HG03558 (cell line): ENCODE measurements at regions not wholly inside any gene's neighbourhood (a gene's known extent, or its start where the extent isn't known, plus 50 kb on each side); places are given as distances from the start of the nearest gene placed in this dataset.

Experiments
- ATAC-seq: cut with Tn5 transposase; IDR thresholded peaks from one replicate; pipeline ENCODE4 v1.9.1; 2021; ENCODE audit warnings: moderate number of reproducible peaks; ENCODE audit not compliant: unreplicated experiment; ENCODE audit errors: extremely low read depth

DNA sequence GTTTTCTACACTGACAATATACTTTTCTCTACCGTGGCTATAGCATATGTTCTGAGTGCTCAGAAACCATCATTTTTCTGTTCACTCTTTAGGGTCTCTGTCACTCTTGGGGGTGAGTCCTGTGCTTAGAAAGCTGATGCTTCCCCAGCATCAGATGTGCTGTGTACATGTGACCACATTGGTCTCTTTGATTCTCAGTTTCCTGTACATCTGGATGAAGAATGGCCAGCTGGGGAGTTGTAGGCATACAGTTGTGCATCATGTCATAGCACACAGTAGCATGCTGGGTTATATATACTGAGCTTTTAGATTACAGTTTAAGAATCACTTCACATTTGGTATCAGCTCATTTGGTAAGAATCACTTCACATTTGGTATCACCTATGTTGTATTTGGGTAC lies 238.6 kb upstream of the PREP start:
- no peak for ATAC-seq

DNA sequence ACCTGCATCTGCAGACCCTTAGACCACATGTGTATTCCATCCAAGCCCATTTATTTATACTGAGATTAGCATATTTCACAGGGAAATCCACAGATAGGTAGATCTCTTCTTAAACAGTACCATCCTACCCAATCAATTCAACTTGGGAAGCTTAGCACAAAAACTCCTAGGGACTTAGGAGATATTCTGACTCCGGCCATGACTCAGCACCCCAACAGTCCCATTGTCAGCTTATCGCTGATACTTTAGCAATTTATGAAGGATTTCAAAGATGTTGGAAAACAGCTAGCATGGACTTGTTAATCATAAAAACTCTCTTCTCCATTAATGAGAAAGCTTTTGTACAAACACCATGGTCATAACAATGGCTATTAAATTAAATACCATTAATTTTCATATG lies 236.2 kb upstream of the PREP start:
- no peak for ATAC-seq

DNA sequence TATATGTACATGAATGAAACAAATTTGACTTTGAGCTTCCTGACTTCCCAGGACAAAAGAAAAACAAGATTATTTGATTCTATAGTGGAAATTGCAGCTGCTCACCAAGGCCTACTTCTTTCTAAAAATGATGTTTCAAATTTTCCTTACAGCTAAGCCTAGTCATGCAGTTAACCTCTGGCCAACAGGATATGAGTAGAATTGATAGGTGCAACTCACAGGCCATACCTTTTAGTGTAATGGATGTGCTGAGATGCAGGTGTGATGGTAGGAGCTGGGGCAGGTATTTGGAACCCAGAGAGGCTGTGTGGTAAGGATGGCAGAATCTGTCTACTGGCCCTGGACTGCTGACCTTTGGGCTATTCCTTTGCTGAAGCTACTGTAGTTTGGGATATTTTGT lies 230.9 kb upstream of the PREP start:
- ATAC-seq: no peak

GRCh38 chr6:105628156-105628860 lies 225.4 kb upstream of the PREP start:
- no peak for ATAC-seq

DNA sequence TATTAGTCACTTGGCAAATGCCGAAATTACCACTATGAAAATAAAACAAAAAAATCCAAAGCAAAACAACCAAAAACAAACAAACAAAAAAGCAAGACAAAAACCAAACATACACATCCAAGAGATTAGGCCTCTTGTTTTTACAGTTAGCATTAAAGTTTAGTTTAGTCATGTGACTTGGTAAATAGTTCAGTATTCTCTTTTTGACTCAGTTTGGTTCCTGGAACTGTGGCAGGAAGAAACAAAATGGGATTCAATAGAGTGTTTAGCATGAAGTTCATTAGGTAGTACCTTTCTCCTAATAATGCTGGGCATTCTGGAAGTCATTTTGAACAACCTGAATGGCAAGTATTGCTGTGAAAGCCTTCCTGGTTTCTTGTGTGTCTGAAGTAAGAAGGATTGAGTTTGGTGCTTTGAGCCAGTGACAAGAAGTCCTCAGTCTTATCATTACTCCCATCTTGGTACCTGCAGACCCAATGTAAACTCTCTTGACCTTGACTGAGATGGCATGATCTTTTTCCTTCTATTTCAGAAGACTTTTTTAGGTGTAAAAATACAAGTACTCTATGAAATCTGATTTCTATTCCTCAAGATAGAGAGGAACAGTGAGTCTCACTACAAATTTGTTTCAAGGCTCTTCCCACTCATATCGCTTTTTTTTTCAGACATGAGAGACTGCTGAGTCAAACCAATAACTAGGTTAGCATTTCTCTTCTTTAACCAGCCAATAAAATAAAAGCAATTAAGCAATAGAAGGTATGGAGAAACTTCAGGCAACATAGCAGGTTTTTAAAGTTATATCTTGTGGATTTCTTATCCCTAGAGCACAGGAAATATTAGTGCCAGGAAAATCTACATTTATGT lies 223.6 kb upstream of the PREP start:
- ATAC-seq: no peak

DNA sequence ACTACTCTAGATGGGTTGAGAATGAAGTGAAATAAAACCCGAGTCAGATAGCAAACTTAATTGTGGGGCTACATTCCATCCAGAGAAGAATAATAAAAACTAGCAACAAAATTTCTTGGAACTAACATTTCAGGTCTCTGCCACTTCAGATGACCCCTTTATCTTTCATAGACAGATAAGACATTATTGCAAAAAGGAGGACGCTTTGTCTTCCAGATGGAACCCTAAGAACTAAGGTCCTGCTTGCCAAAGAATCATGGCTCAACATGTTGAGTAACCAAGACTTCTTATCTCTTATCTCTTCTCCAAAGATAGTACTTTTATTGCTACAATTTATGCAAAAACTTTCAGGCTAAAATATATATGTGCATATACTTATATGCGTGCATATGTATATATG lies 221.1 kb upstream of the PREP start:
- ATAC-seq: no peak

DNA sequence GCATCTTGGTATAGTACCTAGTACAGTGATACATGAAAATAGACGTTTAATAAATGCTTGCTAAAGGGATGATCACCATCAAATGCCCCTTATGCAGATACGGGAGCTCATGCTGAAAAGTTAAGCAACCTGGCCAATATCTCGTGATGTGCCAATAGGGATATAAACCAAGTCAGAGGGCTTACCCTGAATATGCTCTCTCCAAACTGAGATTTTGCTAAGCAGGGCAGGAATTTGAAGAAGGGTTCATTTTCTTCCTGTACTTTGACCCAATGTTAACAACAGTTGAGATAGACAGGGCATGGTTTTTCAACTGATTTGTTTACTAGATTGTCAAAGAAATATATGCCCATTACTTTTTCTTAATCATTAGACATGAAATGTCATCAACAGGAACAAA lies 219.3 kb upstream of the PREP start:
- ATAC-seq: no peak

DNA sequence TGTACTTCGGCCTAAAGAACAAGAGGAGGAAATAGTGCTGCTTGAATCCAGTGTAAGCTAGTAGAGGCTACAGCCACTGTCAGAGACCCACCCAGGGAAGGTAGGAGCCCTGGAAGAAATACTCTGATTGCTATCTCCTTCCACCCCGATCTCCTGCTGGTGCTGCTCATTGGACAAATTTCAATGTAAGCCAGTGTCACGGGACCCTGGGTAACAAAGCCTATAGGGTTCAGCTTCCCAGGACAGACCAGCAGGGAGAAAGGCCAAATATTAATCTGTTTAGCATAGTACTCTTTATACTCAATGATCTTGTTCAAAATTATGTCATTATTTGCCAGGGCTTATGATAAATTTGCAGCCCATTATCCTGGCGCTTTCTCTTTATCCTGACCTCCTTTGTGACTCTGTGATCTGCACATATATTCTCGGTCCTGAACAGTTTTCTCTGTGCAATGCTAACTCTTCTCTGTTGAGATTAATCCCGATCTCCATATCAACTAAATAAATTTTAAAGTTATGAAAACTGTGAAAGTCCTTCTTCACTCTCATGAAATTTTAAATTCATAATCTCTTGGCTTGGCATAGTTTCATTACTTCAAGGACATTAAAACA lies 218.8 kb upstream of the PREP start:
- no peak for ATAC-seq

DNA sequence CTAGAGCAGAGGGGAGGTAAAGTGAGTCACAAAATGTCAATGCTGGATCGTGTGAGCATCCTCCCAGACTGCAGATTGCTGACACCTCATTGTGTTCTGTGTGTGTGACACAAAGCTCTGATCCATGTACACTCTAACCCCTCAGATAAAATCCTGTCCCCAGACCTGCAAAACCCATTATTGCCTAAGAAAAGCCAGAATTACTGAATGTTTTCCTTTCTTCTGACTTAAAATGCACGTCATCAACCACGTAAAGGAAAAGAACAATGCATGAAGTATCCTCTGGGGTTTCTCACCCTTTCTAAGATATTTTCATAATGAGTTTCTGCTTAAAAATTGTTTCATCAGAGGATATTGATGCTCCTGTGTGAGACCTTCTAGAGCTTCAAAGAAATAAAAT lies 218.0 kb upstream of the PREP start:
- ATAC-seq: no peak

DNA sequence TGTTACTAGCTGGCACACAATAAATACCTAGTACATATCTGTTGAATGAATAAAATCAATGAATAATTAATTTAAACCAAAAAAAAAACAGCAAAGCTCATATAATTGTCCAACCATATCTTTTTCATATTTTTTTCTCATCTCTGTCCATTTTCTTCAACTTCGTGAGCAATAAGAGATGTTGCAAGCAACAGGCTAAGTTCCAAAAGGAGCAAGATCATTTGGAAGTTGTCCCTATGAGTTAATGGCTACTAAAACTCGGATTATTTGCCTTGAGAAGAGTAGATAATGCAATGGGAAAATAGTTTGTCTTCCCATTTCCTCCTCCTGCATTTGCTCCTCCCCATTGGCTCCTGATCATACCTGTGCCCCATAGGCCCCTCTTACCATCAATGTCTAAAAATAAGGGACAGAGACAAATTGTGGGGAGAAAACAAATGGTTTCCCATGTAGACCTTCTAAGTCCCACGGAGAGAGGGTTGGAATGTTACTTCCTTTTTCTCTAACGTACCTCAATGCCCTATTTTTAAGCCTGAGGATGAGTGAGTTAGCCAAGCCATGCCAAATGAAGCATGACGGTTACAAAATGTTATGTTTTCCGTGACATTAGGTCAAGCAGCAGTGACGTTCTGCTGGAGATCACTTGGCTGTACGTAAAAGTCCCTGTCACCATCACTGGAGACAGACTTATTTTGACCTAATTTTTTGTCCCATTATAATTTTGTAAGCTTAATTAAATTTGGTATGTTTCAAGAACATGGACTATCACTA lies 217.3 kb upstream of the PREP start:
- ATAC-seq: no peak

DNA sequence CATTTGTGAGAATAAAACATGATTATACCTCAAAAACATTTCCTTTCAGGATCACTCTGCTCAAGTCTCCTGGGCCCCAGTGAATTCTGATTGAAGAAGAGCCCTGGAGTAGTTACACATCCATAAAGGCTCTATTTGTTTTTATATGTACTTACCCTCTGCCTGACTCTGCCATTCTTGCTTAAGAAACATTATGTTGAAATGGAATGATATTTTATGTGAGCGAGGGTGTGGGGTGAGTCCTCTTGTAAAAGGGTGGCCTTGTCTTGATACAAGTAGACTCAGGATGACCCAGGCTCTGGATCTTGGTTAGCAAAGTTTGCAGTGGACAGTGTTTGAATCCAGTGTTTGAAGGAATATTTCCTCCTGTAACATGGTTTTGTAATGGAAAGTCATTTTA lies 215.4 kb upstream of the PREP start:
- no peak for ATAC-seq

GRCh38 chr6:105616521-105616920 lies 213.6 kb upstream of the PREP start:
- ATAC-seq: no peak

- no peak for ATAC-seq
These were observed 208.7 kb upstream of the PREP start for GRCh38 chr6:105611606-105612005.

GRCh38 chr6:105609375-105609991 lies 206.6 kb upstream of the PREP start:
- no peak for ATAC-seq

DNA sequence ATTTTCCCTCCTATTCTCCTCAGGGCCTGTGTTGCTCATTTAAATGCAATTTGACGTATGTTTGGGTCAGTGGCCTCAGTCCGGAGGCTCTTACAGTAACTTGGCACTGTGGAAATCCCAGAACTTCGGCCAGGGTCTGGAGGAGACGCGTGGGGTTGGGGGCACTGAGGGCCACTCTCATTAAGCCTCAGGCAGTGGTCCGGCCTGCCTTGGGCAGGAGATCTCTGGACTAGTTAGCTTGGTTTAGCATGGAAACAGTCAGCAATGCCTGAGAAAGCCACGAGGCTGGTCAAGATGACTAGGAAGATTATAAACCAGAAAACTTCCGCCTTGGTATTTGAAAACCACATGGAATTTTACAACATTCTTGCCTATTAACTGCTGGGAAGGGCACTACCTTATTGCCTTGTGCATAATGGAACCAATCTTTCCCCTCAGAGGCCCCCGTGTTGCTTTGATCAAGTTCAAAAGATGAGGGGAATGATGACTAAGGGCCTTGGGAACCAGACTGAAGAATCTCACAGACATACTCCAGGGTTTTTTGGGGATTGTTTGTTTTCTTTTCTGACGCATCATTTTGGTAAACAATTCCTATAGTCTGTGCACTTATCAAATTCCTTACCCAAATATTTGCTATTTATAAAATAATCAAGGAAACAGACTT lies 206.0 kb upstream of the PREP start:
- ATAC-seq: no peak

GRCh38 chr6:105607636-105608621 lies 205.0 kb upstream of the PREP start:
- no peak for ATAC-seq

GRCh38 chr6:105606831-105607463 lies 204.1 kb upstream of the PREP start:
- ATAC-seq: no peak

GRCh38 chr6:105604587-105604884 lies 201.7 kb upstream of the PREP start:
- no peak for ATAC-seq
